ENCODE measurements at regions not wholly inside any gene's neighbourhood (a gene's known extent, or its start where the extent isn't known, plus 50 kb on each side); places are given as distances from the start of the nearest gene placed in this dataset.

GRCh38 chr14:97273540-97273939, 476.4 kb downstream of the VRK1 start:
- DNase-seq = no peak

GRCh38 chr14:97274626-97275025, 477.4 kb downstream of the VRK1 start:
- DNase-seq = no peak

- no peak for DNase-seq
These were observed 478.1 kb downstream of the VRK1 start for GRCh38 chr14:97275276-97275675.

GRCh38 chr14:97276573-97276972, 479.4 kb downstream of the VRK1 start:
- DNase-seq = no peak

- no peak for DNase-seq
These were observed 480.5 kb downstream of the VRK1 start for GRCh38 chr14:97277711-97278110.

GRCh38 chr14:97280526-97280925, 483.3 kb downstream of the VRK1 start:
- DNase-seq = no peak

GRCh38 chr14:97281741-97282140, 484.6 kb downstream of the VRK1 start:
- no peak for DNase-seq

- no peak for DNase-seq
These were observed 485.2 kb downstream of the VRK1 start for GRCh38 chr14:97282210-97283004.

- DNase-seq = no peak
These were observed 485.8 kb downstream of the VRK1 start for GRCh38 chr14:97283005-97283403.

- DNase-seq = no peak
These were observed 486.2 kb downstream of the VRK1 start for GRCh38 chr14:97283426-97283825.

GRCh38 chr14:97283841-97284240, 486.7 kb downstream of the VRK1 start:
- no peak for DNase-seq

GRCh38 chr14:97287956-97288355, 490.8 kb downstream of the VRK1 start:
- no peak for DNase-seq

GRCh38 chr14:97290065-97290464, 492.9 kb downstream of the VRK1 start:
- no peak for DNase-seq

- no peak for DNase-seq
These were observed 493.8 kb downstream of the VRK1 start for GRCh38 chr14:97290977-97291376.

- no peak for DNase-seq
These were observed 496.5 kb downstream of the VRK1 start for GRCh38 chr14:97293659-97294058.

GRCh38 chr14:97295108-97295710, 498.0 kb downstream of the VRK1 start:
- no peak for DNase-seq

GRCh38 chr14:97296176-97296575, 499.0 kb downstream of the VRK1 start:
- no peak for DNase-seq

GRCh38 chr14:97297100-97297499, 499.9 kb downstream of the VRK1 start:
- DNase-seq = no peak

- no peak for DNase-seq
These were observed 501.1 kb downstream of the VRK1 start for GRCh38 chr14:97298331-97298730.

GRCh38 chr14:97298736-97299135, 501.6 kb downstream of the VRK1 start:
- no peak for DNase-seq

- no peak for DNase-seq
These were observed 502.5 kb downstream of the VRK1 start for GRCh38 chr14:97299661-97300060.

- no peak for DNase-seq
These were observed 504.9 kb downstream of the VRK1 start for GRCh38 chr14:97301931-97302559.

GRCh38 chr14:97306133-97306759, 509.1 kb downstream of the VRK1 start:
- no peak for DNase-seq
